OCI-LY7 (cell line): ENCODE measurements at regions not wholly inside any gene's neighbourhood (a gene's known extent, or its start where the extent isn't known, plus 50 kb on each side); places are given as distances from the start of the nearest gene placed in this dataset.

Experiments used
- BruUV-seq: library from RNA; stranded (reverse); fragments of 400-500 nt; replicated peaks from 2 replicates; lab custom pipeline; 2021; lab: Mats Ljungman, UMichigan
- CTCF ChIA-PET: fragments of 300-600 bp; sonication (Branson Sonifier 250); formaldehyde crosslinking; loops from one replicate; lab custom pipeline; 2022; ENCODE audit warnings: antibody characterized with exemption; ENCODE audit not compliant: unreplicated experiment; lab: Charles Lee
- POLR2A ChIA-PET: fragments of 300-600 bp; sonication (Branson Sonifier 250); formaldehyde crosslinking; loops from one replicate; lab custom pipeline; 2022; ENCODE audit warnings: antibody characterized with exemption; lab: Charles Lee
- DNase-seq: peaks from one replicate; pipeline ENCODE4 v3.0.0-alpha.2; 2015; ENCODE audit warnings: low spot score
- H2AFZ ChIP-seq: fragments of 200-600 bp; sonication (generic), shearing (Covaris generic); 2 replicates; pipeline ENCODE4 v1.6.1; 2014; ENCODE audit warnings: mild to moderate bottlenecking, antibody characterized with exemption, low read length, moderate library complexity
- H3K27ac ChIP-seq: fragments of 200-600 bp; sonication (generic); 2 replicates; pipeline ENCODE4 v1.5.1; 2014; ENCODE audit warnings: mixed run types, low read depth, mild to moderate bottlenecking, moderate library complexity, low read length, inconsistent platforms; ENCODE audit not compliant: poor library complexity, severe bottlenecking
- H3K36me3 ChIP-seq: fragments of 200-600 bp; sonication (generic); 2 replicates; pipeline ENCODE4 v1.6.1; 2014; ENCODE audit warnings: mild to moderate bottlenecking, antibody characterized with exemption, low read length, moderate library complexity, mixed read lengths; ENCODE audit not compliant: insufficient read depth
- H3K4me1 ChIP-seq: fragments of 200-600 bp; sonication (generic); 2 replicates; pipeline ENCODE4 v1.5.1; 2014; ENCODE audit warnings: mild to moderate bottlenecking, low read length; ENCODE audit not compliant: insufficient read depth, poor library complexity, severe bottlenecking
- H3K4me2 ChIP-seq: fragments of 200-600 bp; sonication (generic); 2 replicates; pipeline ENCODE4 v1.6.1; 2014; ENCODE audit warnings: mild to moderate bottlenecking, low read length
- H3K4me3 ChIP-seq: fragments of 200-600 bp; sonication (generic); 2 replicates; pipeline ENCODE4 v1.5.1; 2014; ENCODE audit warnings: mild to moderate bottlenecking, low read depth, low read length; ENCODE audit not compliant: poor library complexity, severe bottlenecking
- H3K79me2 ChIP-seq: fragments of 200-600 bp; sonication (generic); 2 replicates; pipeline ENCODE4 v1.6.1; 2016; ENCODE audit warnings: low read depth, mild to moderate bottlenecking, low read length, moderate library complexity, mixed read lengths; ENCODE audit not compliant: insufficient read depth
- H3K9me2 ChIP-seq: fragments of 200-600 bp; sonication (generic); 2 replicates; pipeline ENCODE4 v1.6.1; 2016; ENCODE audit warnings: mild to moderate bottlenecking, low read length, mixed read lengths; ENCODE audit not compliant: insufficient read depth
- H3K9me3 ChIP-seq: fragments of 200-600 bp; sonication (generic); 2 replicates; pipeline ENCODE4 v1.6.1; 2014; ENCODE audit warnings: mild to moderate bottlenecking, mixed run types, low read length, mixed read lengths
- H4K20me1 ChIP-seq: fragments of 200-600 bp; sonication (generic); 2 replicates; pipeline ENCODE4 v1.6.1; 2014; ENCODE audit warnings: mild to moderate bottlenecking, antibody characterized with exemption, low read length, moderate library complexity, mixed read lengths; ENCODE audit not compliant: insufficient read depth
- CTCF ChIP-seq: fragments of 200-600 bp; sonication (generic); conservative IDR thresholded peaks from 2 replicates; pipeline ENCODE4 v1.5.1; 2014; ENCODE audit warnings: mild to moderate bottlenecking, antibody characterized with exemption, low read length, moderate library complexity, mixed read lengths
- EZH2phosphoT487 ChIP-seq: fragments of 200-600 bp; sonication (generic); IDR thresholded peaks from 2 replicates; pipeline ENCODE4 v1.6.1; 2018; ENCODE audit warnings: low read depth, borderline replicate concordance, mild to moderate bottlenecking, mixed run types, antibody characterized with exemption, low read length, moderate library complexity, mixed read lengths
- intact Hi-C: fragments of 100-400 bp; cut with micrococcal nuclease; formaldehyde crosslinking; loops from one replicate; pipeline ENCODE4 v1.10.0; 2022; ENCODE audit not compliant: unreplicated experiment

- no peak for TF ChIP-seq CTCF
- TF ChIP-seq EZH2phosphoT487, result no peak
- Histone ChIP-seq H4K20me1 (no peaks in the 10 kb centered on the region), H3K4me1 (no peaks in the 10 kb centered on the region), H2AFZ (no peak overlapping the region), H3K36me3 (no peaks in the 10 kb centered on the region), H3K27ac (no peak overlapping the region), H3K4me3 (no peak overlapping the region), H3K9me3 (no peaks in the 10 kb centered on the region), H3K4me2 (no peak overlapping the region), H3K9me2 (no peaks in the 10 kb centered on the region), H3K79me2 (no peaks in the 10 kb centered on the region)
- intact Hi-C loops, result no loop called here
- CTCF ChIA-PET, result no interaction called here
- DNase-seq, result no peak
- POLR2A ChIA-PET, result interaction anchor here (1.0 kb wide), 1 partner anchor 13 kb away, joined by 3 read pairs; no protein-coding TSS in a partner anchor
- no TSS peak for BruUV-seq
Measured at GRCh38 chr10:36354633-36355032, 712.5 kb upstream of the FZD8 start.

- no peak for DNase-seq
- Histone ChIP-seq H3K4me1 (no peaks in the 10 kb centered on the region), H3K4me2 (no peak overlapping the region), H3K9me3 (no peaks in the 10 kb centered on the region), H3K27ac (no peak overlapping the region), H3K4me3 (no peak overlapping the region), H4K20me1 (no peaks in the 10 kb centered on the region), H3K79me2 (no peaks in the 10 kb centered on the region), H2AFZ (no peak overlapping the region), H3K9me2 (no peaks in the 10 kb centered on the region), H3K36me3 (no peaks in the 10 kb centered on the region)
- ChIA-PET POLR2A (no interaction called here), CTCF (no interaction called here)
- no TSS peak for BruUV-seq
- TF ChIP-seq CTCF, result no peak
- no peak for TF ChIP-seq EZH2phosphoT487
- intact Hi-C loops, result no loop called here
Measured at GRCh38 chr10:36351159-36351558, 709.1 kb upstream of the FZD8 start.

- DNase-seq, result no peak
- H3K9me3 ChIP-seq, result no peaks in the 10 kb centered on the region
- BruUV-seq, result no TSS peak
- H2AFZ ChIP-seq, result no peak overlapping the region
- H3K4me3 ChIP-seq, result no peak overlapping the region
- no peak overlapping the region for H3K4me2 ChIP-seq
- no peaks in the 10 kb centered on the region for H4K20me1 ChIP-seq
- H3K79me2 ChIP-seq, result no peaks in the 10 kb centered on the region
- no peak overlapping the region for H3K27ac ChIP-seq
- no peak for TF ChIP-seq EZH2phosphoT487
- TF ChIP-seq CTCF, result no peak
- H3K4me1 ChIP-seq, result no peaks in the 10 kb centered on the region
- POLR2A ChIA-PET, result interaction anchor here (0.7 to 1.0 kb wide), 2 partner anchors 17 to 91 kb away, joined by 3 read pairs; no protein-coding TSS in a partner anchor
- intact Hi-C loops, result no loop called here
- no peaks in the 10 kb centered on the region for H3K36me3 ChIP-seq
- no peaks in the 10 kb centered on the region for H3K9me2 ChIP-seq
- CTCF ChIA-PET, result no interaction called here
Measured at GRCh38 chr10:36349445-36350078, 707.5 kb upstream of the FZD8 start.
